ENCODE measurements at regions not wholly inside any gene's neighbourhood (a gene's known extent, or its start where the extent isn't known, plus 50 kb on each side); places are given as distances from the start of the nearest gene placed in this dataset.

GRCh38 chr15:39453620-39454019, 127.3 kb upstream of the THBS1 start:
- TF ChIP-seq HDAC6 (IDR thresholded peaks at IDR 0.05; ENCODE audit: low read depth, low read length) (no peak), BACH1 (IDR thresholded peaks at IDR 0.05; ENCODE audit: low read length) (no peak), SUZ12 (IDR thresholded peaks at IDR 0.05; ENCODE audit: low read length) (no peak), CTCF (IDR thresholded peaks at IDR 0.05; ENCODE audit: control extremely low read depth in 1 of 3, insufficient read depth in 1 of 3, low read depth in 1 of 3, low read length in 3 of 3) (no peak), CEBPB (IDR thresholded peaks at IDR 0.05; ENCODE audit: low read depth, low read length) (no peak), EZH2 (IDR thresholded peaks at IDR 0.05; ENCODE audit: low read depth, low read length, severe bottlenecking) (no peak)
